Erythroblast (primary cell): ENCODE measurements at regions not wholly inside any gene's neighbourhood (a gene's known extent, or its start where the extent isn't known, plus 50 kb on each side); places are given as distances from the start of the nearest gene placed in this dataset.

Source experiments
- DNase-seq, 2 experiments: peaks; one replicate each; lab custom pipeline; 2025; lab: John Stamatoyannopoulos, UW
- GATA1 ChIP-seq: IDR thresholded peaks from 2 replicates; pipeline ENCODE4 v1.6.1; 2011; ENCODE audit warnings: low read depth, mild to moderate bottlenecking, control low read depth, low read length, moderate library complexity
- POLR2A ChIP-seq: IDR thresholded peaks from 2 replicates; pipeline ENCODE4 v1.6.1; 2011; ENCODE audit warnings: mild to moderate bottlenecking, low read length

- TF ChIP-seq GATA1, result no peak
- no peak for TF ChIP-seq POLR2A
- no peak for DNase-seq
These were observed 106.9 kb upstream of the PTGFR start for GRCh38 chr1:78383923-78384322.

- no peak for DNase-seq
- TF ChIP-seq POLR2A (no peak), GATA1 (no peak)
These were observed 104.9 kb upstream of the PTGFR start for GRCh38 chr1:78385744-78386462.

- TF ChIP-seq GATA1 (no peak), POLR2A (no peak)
- no peak for DNase-seq
These were observed 103.6 kb upstream of the PTGFR start for GRCh38 chr1:78387201-78387600.

GRCh38 chr1:78387871-78388270 lies 102.9 kb upstream of the PTGFR start:
- TF ChIP-seq POLR2A (no peak), GATA1 (no peak)
- DNase-seq, result no peak

GRCh38 chr1:78388275-78388674 lies 102.5 kb upstream of the PTGFR start:
- TF ChIP-seq POLR2A, result no peak
- no peak for TF ChIP-seq GATA1
- DNase-seq, result no peak

- no peak for DNase-seq
- TF ChIP-seq GATA1 (no peak), POLR2A (no peak)
These were observed 89.6 kb upstream of the PTGFR start for GRCh38 chr1:78401148-78401547.

GRCh38 chr1:78408192-78408591 lies 82.6 kb upstream of the PTGFR start:
- TF ChIP-seq POLR2A, result no peak
- TF ChIP-seq GATA1, result no peak
- no peak for DNase-seq

- DNase-seq, result no peak
- TF ChIP-seq GATA1 (no peak), POLR2A (no peak)
These were observed 82.0 kb upstream of the PTGFR start for GRCh38 chr1:78408810-78409209.

- DNase-seq, result no peak
- TF ChIP-seq POLR2A (no peak), GATA1 (no peak)
These were observed 80.1 kb upstream of the PTGFR start for GRCh38 chr1:78410643-78411042.

- TF ChIP-seq GATA1 (no peak), POLR2A (no peak)
- no peak for DNase-seq
These were observed 79.1 kb upstream of the PTGFR start for GRCh38 chr1:78411707-78412106.

GRCh38 chr1:78415165-78415564 lies 75.6 kb upstream of the PTGFR start:
- TF ChIP-seq GATA1 (no peak), POLR2A (no peak)
- DNase-seq, result no peak

- DNase-seq, result no peak
- TF ChIP-seq POLR2A (no peak), GATA1 (no peak)
These were observed 71.5 kb upstream of the PTGFR start for GRCh38 chr1:78419309-78419708.

GRCh38 chr1:78420181-78420580 lies 70.6 kb upstream of the PTGFR start:
- TF ChIP-seq POLR2A (no peak), GATA1 (no peak)
- no peak for DNase-seq

GRCh38 chr1:78420688-78421087 lies 70.1 kb upstream of the PTGFR start:
- TF ChIP-seq POLR2A (no peak), GATA1 (no peak)
- DNase-seq, result no peak

GRCh38 chr1:78424720-78425119 lies 66.1 kb upstream of the PTGFR start:
- DNase-seq, result no peak
- no peak for TF ChIP-seq GATA1
- TF ChIP-seq POLR2A, result no peak

- TF ChIP-seq GATA1 (no peak), POLR2A (no peak)
- no peak for DNase-seq
These were observed 64.4 kb upstream of the PTGFR start for GRCh38 chr1:78426408-78426807.

GRCh38 chr1:78427506-78427905 lies 63.3 kb upstream of the PTGFR start:
- TF ChIP-seq POLR2A, result no peak
- no peak for TF ChIP-seq GATA1
- DNase-seq, result no peak
